Activated CD4-positive, alpha-beta T cell treated with anti-CD3 and anti-CD28 coated beads, Interleukin-10, Interleukin-2, amounts not matched to agents 100 ng/mL and 50 ng/mL, durations not matched to agents 16 hours and 8 hours (primary cell): ENCODE measurements at regions not wholly inside any gene's neighbourhood (a gene's known extent, or its start where the extent isn't known, plus 50 kb on each side); places are given as distances from the start of the nearest gene placed in this dataset.
A peak's percentile ranks its signal among the peaks of the same experiment; 100 is the strongest.

Experiments
- DNase-seq: peaks from one replicate; pipeline ENCODE4 v3.0.0-alpha.2; 2020

GRCh38 chr6:163818719-163819118 is 404.2 kb downstream of the QKI start:
- no peak for DNase-seq

- no peak for DNase-seq
Observed at GRCh38 chr6:163816441-163816840, 401.9 kb downstream of the QKI start.

GRCh38 chr6:163815796-163816195 is 401.3 kb downstream of the QKI start:
- DNase-seq, result no peak

- no peak for DNase-seq
Observed at GRCh38 chr6:163814494-163815364, 400.2 kb downstream of the QKI start.

GRCh38 chr6:163813979-163814493 is 399.5 kb downstream of the QKI start:
- no peak for DNase-seq

- DNase-seq, result no peak
Observed at GRCh38 chr6:163811317-163811716, 396.8 kb downstream of the QKI start.

GRCh38 chr6:163809364-163809763 is 394.8 kb downstream of the QKI start:
- DNase-seq, result no peak

- no peak for DNase-seq
Observed at GRCh38 chr6:163808871-163809270, 394.4 kb downstream of the QKI start.

- DNase-seq, result no peak
Observed at GRCh38 chr6:163808231-163808630, 393.7 kb downstream of the QKI start.

- DNase-seq, result no peak
Observed at GRCh38 chr6:163806755-163807499, 392.4 kb downstream of the QKI start.

GRCh38 chr6:163804991-163805390 is 390.5 kb downstream of the QKI start:
- no peak for DNase-seq

- DNase-seq, result no peak
Observed at GRCh38 chr6:163802267-163802666, 387.7 kb downstream of the QKI start.

GRCh38 chr6:163797296-163797845 is 382.9 kb downstream of the QKI start:
- DNase-seq, result no peak

GRCh38 chr6:163793011-163793983 is 378.8 kb downstream of the QKI start:
- DNase-seq, result peak; percentile 63

GRCh38 chr6:163790266-163790840 is 375.8 kb downstream of the QKI start:
- DNase-seq, result no peak

GRCh38 chr6:163789199-163789810 is 374.8 kb downstream of the QKI start:
- no peak for DNase-seq

- DNase-seq, result peak; percentile 2
Observed at GRCh38 chr6:163786995-163787671, 372.6 kb downstream of the QKI start.

GRCh38 chr6:163782436-163783003 is 368.0 kb downstream of the QKI start:
- DNase-seq, result peak; percentile 1

- no peak for DNase-seq
Observed at GRCh38 chr6:163780994-163781393, 366.5 kb downstream of the QKI start.

- no peak for DNase-seq
Observed at GRCh38 chr6:163779727-163780284, 365.3 kb downstream of the QKI start.
